ENCODE measurements at regions not wholly inside any gene's neighbourhood (a gene's known extent, or its start where the extent isn't known, plus 50 kb on each side); places are given as distances from the start of the nearest gene placed in this dataset.

GRCh38 chr6:81476881-81477280 lies 275.6 kb downstream of the TENT5A start:
- Mint-ChIP-seq H3K4me1 (no peaks in the 10 kb centered on the region), H3K36me3 (no peaks in the 10 kb centered on the region), H3K4me3 (no peak overlapping the region), H3K27ac (no peak overlapping the region), H3K27me3 (ENCODE audit: low read depth) (no peaks in the 10 kb centered on the region), H3K9me3 (no peaks in the 10 kb centered on the region)
- DNase-seq (ENCODE audit: low spot score) = no peak
- ChIA-PET CTCF (no interaction called here), POLR2A (no interaction called here)
- TF ChIP-seq, protein P1, sequence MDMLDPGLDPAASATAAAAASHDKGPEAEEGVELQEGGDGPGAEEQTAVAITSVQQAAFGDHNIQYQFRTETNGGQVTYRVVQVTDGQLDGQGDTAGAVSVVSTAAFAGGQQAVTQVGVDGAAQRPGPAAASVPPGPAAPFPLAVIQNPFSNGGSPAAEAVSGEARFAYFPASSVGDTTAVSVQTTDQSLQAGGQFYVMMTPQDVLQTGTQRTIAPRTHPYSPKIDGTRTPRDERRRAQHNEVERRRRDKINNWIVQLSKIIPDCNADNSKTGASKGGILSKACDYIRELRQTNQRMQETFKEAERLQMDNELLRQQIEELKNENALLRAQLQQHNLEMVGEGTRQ (CRISPR knock-in tag; IDR thresholded peaks at IDR 0.05) = no peak
- TF ChIP-seq, protein P2, sequence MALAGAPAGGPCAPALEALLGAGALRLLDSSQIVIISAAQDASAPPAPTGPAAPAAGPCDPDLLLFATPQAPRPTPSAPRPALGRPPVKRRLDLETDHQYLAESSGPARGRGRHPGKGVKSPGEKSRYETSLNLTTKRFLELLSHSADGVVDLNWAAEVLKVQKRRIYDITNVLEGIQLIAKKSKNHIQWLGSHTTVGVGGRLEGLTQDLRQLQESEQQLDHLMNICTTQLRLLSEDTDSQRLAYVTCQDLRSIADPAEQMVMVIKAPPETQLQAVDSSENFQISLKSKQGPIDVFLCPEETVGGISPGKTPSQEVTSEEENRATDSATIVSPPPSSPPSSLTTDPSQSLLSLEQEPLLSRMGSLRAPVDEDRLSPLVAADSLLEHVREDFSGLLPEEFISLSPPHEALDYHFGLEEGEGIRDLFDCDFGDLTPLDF (CRISPR knock-in tag; IDR thresholded peaks at IDR 0.05) = no peak
- TF ChIP-seq ZNF396 (CRISPR knock-in tag; IDR thresholded peaks at IDR 0.05; ENCODE audit: borderline replicate concordance) = no peak
- TF ChIP-seq ESRRA (CRISPR knock-in tag; IDR thresholded peaks at IDR 0.05; ENCODE audit: borderline replicate concordance) = no peak
- no peak for TF ChIP-seq PREB (CRISPR knock-in tag; IDR thresholded peaks at IDR 0.05; ENCODE audit: borderline replicate concordance)
- no peak for TF ChIP-seq MLX (CRISPR knock-in tag; IDR thresholded peaks at IDR 0.05)
- no peak for TF ChIP-seq ZNF138 (CRISPR knock-in tag; conservative IDR thresholded peaks at IDR 0.05)
- TF ChIP-seq ZNF425 (CRISPR knock-in tag; conservative IDR thresholded peaks at IDR 0.05) = no peak
- TF ChIP-seq ZNF121 (CRISPR knock-in tag; IDR thresholded peaks at IDR 0.05) = no peak
- TF ChIP-seq ATF2 (CRISPR knock-in tag; IDR thresholded peaks at IDR 0.05; ENCODE audit: borderline replicate concordance, low read depth) = no peak
- no peak for ATAC-seq

GRCh38 chr6:81475646-81476045 lies 276.8 kb downstream of the TENT5A start:
- Mint-ChIP-seq H3K27ac (no peak overlapping the region), H3K4me1 (no peaks in the 10 kb centered on the region), H3K9me3 (no peaks in the 10 kb centered on the region), H3K36me3 (no peaks in the 10 kb centered on the region), H3K27me3 (ENCODE audit: low read depth) (no peaks in the 10 kb centered on the region), H3K4me3 (no peak overlapping the region)
- ChIA-PET POLR2A (no interaction called here), CTCF (no interaction called here)
- DNase-seq (ENCODE audit: low spot score) = no peak
- TF ChIP-seq TEAD1 (CRISPR knock-in tag; IDR thresholded peaks at IDR 0.05) (no peak), FOXK1 (CRISPR knock-in tag; IDR thresholded peaks at IDR 0.05) (no peak), ETV6 (CRISPR knock-in tag; IDR thresholded peaks at IDR 0.05) (no peak), NFATC4 (CRISPR knock-in tag; IDR thresholded peaks at IDR 0.05) (no peak), IRF2 (CRISPR knock-in tag; IDR thresholded peaks at IDR 0.05; ENCODE audit: borderline replicate concordance, low read depth) (no peak), NR2C2 (CRISPR knock-in tag; IDR thresholded peaks at IDR 0.05) (no peak), ZNF263 (CRISPR knock-in tag; IDR thresholded peaks at IDR 0.05; ENCODE audit: low read depth) (no peak), EMX1 (CRISPR knock-in tag; IDR thresholded peaks at IDR 0.05) (no peak), ATF1 (CRISPR knock-in tag; IDR thresholded peaks at IDR 0.05) (no peak), ZBTB21 (CRISPR knock-in tag; IDR thresholded peaks at IDR 0.05; ENCODE audit: borderline replicate concordance) (no peak)
- ATAC-seq = no peak

Data from WTC11 (cell line).